ENCODE measurements at regions not wholly inside any gene's neighbourhood (a gene's known extent, or its start where the extent isn't known, plus 50 kb on each side); places are given as distances from the start of the nearest gene placed in this dataset.

DNA sequence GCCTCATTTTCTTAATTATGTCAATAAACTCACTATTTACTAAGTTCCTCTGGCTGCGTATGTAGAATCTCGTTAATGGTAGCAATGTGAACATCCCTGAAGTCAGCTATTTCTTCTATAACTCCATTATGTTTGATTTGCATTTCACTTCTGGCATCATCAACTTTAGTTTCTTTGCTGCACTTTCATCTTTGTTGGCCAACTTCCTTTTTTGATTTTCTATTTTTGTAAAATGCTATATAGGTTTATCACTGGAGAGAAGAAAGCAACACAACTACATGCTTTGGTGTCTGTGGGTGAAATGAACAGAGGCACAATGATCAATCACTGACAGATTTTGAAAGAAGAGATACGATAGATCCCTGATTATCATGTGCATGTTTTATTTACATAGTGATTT lies 58.5 kb upstream of the ATF7IP start:
- H3K4me1 ChIP-seq (ENCODE audit: control insufficient read depth in 2 of 2, insufficient read depth in 2 of 2, low read length in 1 of 2) = no peaks in the 10 kb centered on the region
- no peaks in the 10 kb centered on the region for H3K9me3 ChIP-seq (ENCODE audit: control insufficient read depth in 2 of 2, insufficient read depth in 1 of 2, low read depth in 1 of 2, low read length in 1 of 2)
- H3K4me3 ChIP-seq (ENCODE audit: low read depth in 1 of 2, low read length in 2 of 2) = no peak overlapping the region
- H3K27ac ChIP-seq (ENCODE audit: low read depth in 2 of 2, low read length in 1 of 2) = no peak overlapping the region
- no peaks in the 10 kb centered on the region for H3K36me3 ChIP-seq (ENCODE audit: control insufficient read depth in 2 of 2, insufficient read depth in 2 of 2, low read length in 1 of 2)
- no peaks in the 10 kb centered on the region for H3K27me3 ChIP-seq (ENCODE audit: control insufficient read depth in 1 of 2, insufficient read depth in 2 of 2, low read length in 2 of 2)
- WGBS, 2 donors = 85 to 90% methylated on average over 3 of the region's 3 CpGs

DNA sequence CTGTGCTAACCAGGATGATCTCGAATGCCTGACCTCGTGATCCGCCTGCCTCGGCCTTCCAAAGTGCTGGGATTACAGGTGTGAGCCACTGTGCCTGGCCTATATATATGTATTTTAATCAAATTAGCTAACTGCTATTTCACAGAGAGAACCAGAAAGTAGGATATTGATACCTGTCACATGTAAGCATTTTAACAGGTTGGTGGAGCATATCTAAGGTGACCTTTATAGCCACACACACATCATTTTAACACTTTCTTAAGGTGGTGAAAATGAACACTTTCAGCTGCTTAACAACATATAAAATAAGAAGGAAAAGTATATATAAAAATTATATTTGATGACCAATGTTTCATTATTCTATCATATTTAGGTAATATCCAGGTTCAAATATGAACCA lies 57.0 kb upstream of the ATF7IP start:
- Histone ChIP-seq H3K27ac (ENCODE audit: low read depth in 2 of 2, low read length in 1 of 2) (no peak overlapping the region), H3K4me1 (ENCODE audit: control insufficient read depth in 2 of 2, insufficient read depth in 2 of 2, low read length in 1 of 2) (no peaks in the 10 kb centered on the region), H3K4me3 (ENCODE audit: low read depth in 1 of 2, low read length in 2 of 2) (no peak overlapping the region), H3K9me3 (ENCODE audit: control insufficient read depth in 2 of 2, insufficient read depth in 1 of 2, low read depth in 1 of 2, low read length in 1 of 2) (no peaks in the 10 kb centered on the region), H3K27me3 (ENCODE audit: control insufficient read depth in 1 of 2, insufficient read depth in 2 of 2, low read length in 2 of 2) (no peaks in the 10 kb centered on the region), H3K36me3 (ENCODE audit: control insufficient read depth in 2 of 2, insufficient read depth in 2 of 2, low read length in 1 of 2) (no peaks in the 10 kb centered on the region)
- WGBS, 2 donors = 94 to 95% methylated on average over 4 of the region's 4 CpGs

DNA sequence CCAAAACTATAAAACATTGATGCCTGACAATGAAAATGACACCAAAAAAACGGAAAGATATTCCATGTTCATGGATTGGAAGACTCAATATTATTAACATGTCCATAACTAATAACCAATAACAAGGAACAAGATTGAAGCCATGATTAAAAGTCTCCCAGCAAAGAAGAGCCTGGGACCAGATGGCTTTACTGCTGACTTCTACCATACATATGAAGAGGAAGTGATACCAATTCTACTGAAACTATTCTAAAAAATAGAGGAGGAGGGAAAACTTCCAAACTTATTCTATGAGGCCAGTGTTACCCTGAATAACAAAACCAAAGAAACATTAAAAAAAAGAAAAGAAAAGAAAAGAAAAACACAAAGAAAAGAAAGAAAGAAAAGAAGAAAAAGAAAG lies 54.6 kb upstream of the ATF7IP start:
- H3K4me3 ChIP-seq (ENCODE audit: low read depth in 1 of 2, low read length in 2 of 2) = no peak overlapping the region
- no peaks in the 10 kb centered on the region for H3K36me3 ChIP-seq (ENCODE audit: control insufficient read depth in 2 of 2, insufficient read depth in 2 of 2, low read length in 1 of 2)
- 84 to 92% methylated on average over 1 of the region's 1 CpG for WGBS, 2 donors
- H3K9me3 ChIP-seq (ENCODE audit: control insufficient read depth in 2 of 2, insufficient read depth in 1 of 2, low read depth in 1 of 2, low read length in 1 of 2) = no peaks in the 10 kb centered on the region
- H3K27me3 ChIP-seq (ENCODE audit: control insufficient read depth in 1 of 2, insufficient read depth in 2 of 2, low read length in 2 of 2) = no peaks in the 10 kb centered on the region
- H3K4me1 ChIP-seq (ENCODE audit: control insufficient read depth in 2 of 2, insufficient read depth in 2 of 2, low read length in 1 of 2) = no peaks in the 10 kb centered on the region
- no peak overlapping the region for H3K27ac ChIP-seq (ENCODE audit: low read depth in 2 of 2, low read length in 1 of 2)

DNA sequence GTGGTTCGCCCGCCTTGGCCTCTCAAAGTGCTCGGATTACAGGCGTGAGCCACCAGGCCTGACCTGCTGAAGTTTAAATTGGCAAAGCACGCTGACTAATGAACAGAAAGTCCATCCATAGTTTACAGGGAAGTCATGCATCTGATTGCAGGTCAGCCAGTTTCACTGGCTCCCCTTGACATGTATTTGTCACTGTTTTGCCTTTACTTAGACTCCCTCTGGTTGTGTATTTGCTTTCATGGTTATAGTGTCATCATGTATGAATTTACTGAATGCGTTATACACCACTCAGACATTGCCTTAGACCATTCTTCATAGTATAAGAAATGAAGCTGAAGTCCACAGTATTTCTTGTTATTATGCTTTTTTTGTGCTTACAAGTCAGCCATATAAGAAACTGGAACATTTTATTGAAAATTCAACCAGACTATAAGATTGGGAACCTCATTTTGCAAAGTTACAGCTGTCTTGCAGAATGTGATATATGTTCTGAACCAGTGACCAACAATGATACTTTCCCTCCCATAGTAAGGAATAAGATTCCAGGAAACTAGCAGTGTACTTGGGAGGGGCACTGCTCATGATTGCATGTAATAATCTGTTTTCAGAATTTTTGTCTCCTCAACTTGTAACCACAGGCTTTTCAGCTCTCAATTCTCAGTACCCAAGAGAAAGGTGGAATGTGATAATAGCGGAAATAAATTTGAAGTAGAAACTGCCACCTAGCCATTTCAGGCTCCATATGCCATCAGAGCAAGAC lies 51.9 kb upstream of the ATF7IP start:
- H3K4me1 ChIP-seq (ENCODE audit: control insufficient read depth in 2 of 2, insufficient read depth in 2 of 2, low read length in 1 of 2) = no peaks in the 10 kb centered on the region
- 87 to 89% methylated on average over 7 of the region's 7 CpGs for WGBS, 2 donors

DNA sequence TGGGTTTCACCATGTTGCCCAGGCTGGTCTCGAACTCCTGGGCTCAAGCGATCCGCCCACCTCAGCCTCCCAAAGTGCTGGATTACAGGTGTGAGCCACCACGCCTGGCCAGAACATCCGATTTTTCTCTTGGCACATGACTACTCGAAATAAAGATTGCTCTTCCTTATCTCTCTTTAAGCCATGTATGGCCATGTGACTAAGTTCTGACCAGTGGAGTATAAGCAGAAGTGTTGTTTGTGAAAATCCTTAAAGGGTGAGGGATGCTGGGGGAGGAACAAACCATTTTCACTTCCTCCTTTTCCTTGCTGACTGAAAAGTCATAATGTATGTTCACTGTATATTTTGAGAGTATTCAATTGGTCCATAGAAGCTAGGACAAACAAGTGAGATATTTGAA lies 50.7 kb upstream of the ATF7IP start:
- no peaks in the 10 kb centered on the region for H3K36me3 ChIP-seq (ENCODE audit: control insufficient read depth in 2 of 2, insufficient read depth in 2 of 2, low read length in 1 of 2)
- no peaks in the 10 kb centered on the region for H3K27me3 ChIP-seq (ENCODE audit: control insufficient read depth in 1 of 2, insufficient read depth in 2 of 2, low read length in 2 of 2)
- no peak overlapping the region for H3K4me3 ChIP-seq (ENCODE audit: low read depth in 1 of 2, low read length in 2 of 2)
- H3K4me1 ChIP-seq (ENCODE audit: control insufficient read depth in 2 of 2, insufficient read depth in 2 of 2, low read length in 1 of 2) = no peaks in the 10 kb centered on the region
- 92 to 94% methylated on average over 6 of the region's 6 CpGs for WGBS, 2 donors
- no peaks in the 10 kb centered on the region for H3K9me3 ChIP-seq (ENCODE audit: control insufficient read depth in 2 of 2, insufficient read depth in 1 of 2, low read depth in 1 of 2, low read length in 1 of 2)
- H3K27ac ChIP-seq (ENCODE audit: low read depth in 2 of 2, low read length in 1 of 2) = no peak overlapping the region

More for the DNA sequence above, 51.9 kb upstream of the ATF7IP start:
- Histone ChIP-seq H3K9me3 (ENCODE audit: control insufficient read depth in 2 of 2, insufficient read depth in 1 of 2, low read depth in 1 of 2, low read length in 1 of 2) (no peaks in the 10 kb centered on the region), H3K4me3 (ENCODE audit: low read depth in 1 of 2, low read length in 2 of 2) (no peak overlapping the region), H3K27ac (ENCODE audit: low read depth in 2 of 2, low read length in 1 of 2) (no peak overlapping the region), H3K36me3 (ENCODE audit: control insufficient read depth in 2 of 2, insufficient read depth in 2 of 2, low read length in 1 of 2) (no peaks in the 10 kb centered on the region), H3K27me3 (ENCODE audit: control insufficient read depth in 1 of 2, insufficient read depth in 2 of 2, low read length in 2 of 2) (no peaks in the 10 kb centered on the region)

DNA sequence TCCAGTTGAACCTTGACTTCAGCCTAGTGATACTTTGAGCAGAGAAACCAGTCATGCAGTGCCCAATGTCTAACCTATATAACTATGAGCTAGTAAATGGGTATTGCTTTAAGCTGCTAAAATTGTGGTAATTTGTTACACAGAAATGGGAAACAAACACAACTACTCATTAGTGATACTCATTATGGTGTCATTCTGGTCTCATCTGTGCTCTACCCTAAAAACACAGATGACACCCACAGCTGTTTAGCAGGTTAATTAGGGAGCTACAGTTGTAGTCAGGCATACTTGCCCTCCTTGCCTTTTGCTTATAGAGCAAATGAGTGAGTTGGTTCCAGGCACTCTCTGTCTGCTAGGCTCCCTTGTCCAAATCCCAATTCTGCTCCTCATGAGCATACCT lies 50.0 kb upstream of the ATF7IP start:
- H3K36me3 ChIP-seq (ENCODE audit: control insufficient read depth in 2 of 2, insufficient read depth in 2 of 2, low read length in 1 of 2) = no peaks in the 10 kb centered on the region
- H3K27me3 ChIP-seq (ENCODE audit: control insufficient read depth in 1 of 2, insufficient read depth in 2 of 2, low read length in 2 of 2) = no peaks in the 10 kb centered on the region
- no peaks in the 10 kb centered on the region for H3K9me3 ChIP-seq (ENCODE audit: control insufficient read depth in 2 of 2, insufficient read depth in 1 of 2, low read depth in 1 of 2, low read length in 1 of 2)
- H3K4me1 ChIP-seq (ENCODE audit: control insufficient read depth in 2 of 2, insufficient read depth in 2 of 2, low read length in 1 of 2) = no peaks in the 10 kb centered on the region
- no peak overlapping the region for H3K27ac ChIP-seq (ENCODE audit: low read depth in 2 of 2, low read length in 1 of 2)
- H3K4me3 ChIP-seq (ENCODE audit: low read depth in 1 of 2, low read length in 2 of 2) = no peak overlapping the region
